IgD-negative memory B cell (primary cell): ENCODE measurements at regions not wholly inside any gene's neighbourhood (a gene's known extent, or its start where the extent isn't known, plus 50 kb on each side); places are given as distances from the start of the nearest gene placed in this dataset.
"Not testable (repeated sequence)": the region's sequence is repeated elsewhere in the genome, so short reads cannot be mapped to it uniquely, and the experiment has no call there.

Experiments used
- H3K27ac Mint-ChIP-seq, 3 donors: one replicate each; pipeline ENCODE4 v1.8.0; 2020 to 2022; ENCODE audit warnings: mild to moderate bottlenecking in 3 of 3, mixed read lengths in 3 of 3, moderate library complexity in 1 of 3
- H3K27me3 Mint-ChIP-seq: one replicate; pipeline ENCODE4 v1.8.0; 2021; ENCODE audit warnings: mixed read lengths
- H3K36me3 Mint-ChIP-seq: one replicate; pipeline ENCODE4 v1.8.0; 2020; ENCODE audit warnings: mild to moderate bottlenecking, mixed read lengths
- H3K4me1 Mint-ChIP-seq, 3 donors: one replicate each; pipeline ENCODE4 v1.8.0; 2020 to 2022; ENCODE audit warnings: mixed read lengths in 3 of 3, mild to moderate bottlenecking in 1 of 3
- H3K4me3 Mint-ChIP-seq, 4 donors: one replicate each; pipeline ENCODE4 v1.8.0; 2020 to 2022; ENCODE audit warnings: mild to moderate bottlenecking in 4 of 4, mixed read lengths in 4 of 4, moderate library complexity in 3 of 4
- H3K9me3 Mint-ChIP-seq, 3 donors: one replicate each; pipeline ENCODE4 v1.8.0; 2020 to 2021; ENCODE audit warnings: mixed read lengths in 3 of 3, mild to moderate bottlenecking in 1 of 3

GRCh38 chr11:98069147-98069546, 951.6 kb upstream of the CNTN5 start:
- H3K4me1 Mint-ChIP-seq, H3K27me3 Mint-ChIP-seq: not testable (repeated sequence)

GRCh38 chr11:98069861-98070260, 950.9 kb upstream of the CNTN5 start:
- peaks cover 0 to 1% (median 0%) of the 10 kb centered on the region in 3 donors for H3K4me1 Mint-ChIP-seq
- no peak overlapping the region for H3K4me3 Mint-ChIP-seq
- no peaks in the 10 kb centered on the region for H3K27me3 Mint-ChIP-seq
- H3K36me3 Mint-ChIP-seq, result no peaks in the 10 kb centered on the region
- no peak overlapping the region for H3K27ac Mint-ChIP-seq
- H3K9me3 Mint-ChIP-seq, result peaks cover 0 to 2% (median 2%) of the 10 kb centered on the region in 3 donors

More at GRCh38 chr11:98069147-98069546, 951.6 kb upstream of the CNTN5 start:
- not testable (repeated sequence) for H3K36me3 Mint-ChIP-seq, H3K9me3 Mint-ChIP-seq, H3K4me3 Mint-ChIP-seq
- peak overlapping the region in 1 of 3 donors; percentile 76 for H3K27ac Mint-ChIP-seq

- H3K27ac Mint-ChIP-seq, result no peak overlapping the region
Measured at GRCh38 chr11:98090861-98091505, 929.8 kb upstream of the CNTN5 start.

GRCh38 chr11:98099371-98099770, 921.4 kb upstream of the CNTN5 start:
- no peaks in the 10 kb centered on the region for H3K4me1 Mint-ChIP-seq
- no peak overlapping the region for H3K27ac Mint-ChIP-seq
- peaks cover 0 to 7% (median 4%) of the 10 kb centered on the region in 3 donors for H3K9me3 Mint-ChIP-seq
- H3K36me3 Mint-ChIP-seq, result no peaks in the 10 kb centered on the region
- H3K27me3 Mint-ChIP-seq, result no peaks in the 10 kb centered on the region
- no peak overlapping the region for H3K4me3 Mint-ChIP-seq

More at GRCh38 chr11:98090861-98091505, 929.8 kb upstream of the CNTN5 start:
- Mint-ChIP-seq H3K36me3 (peaks cover 2% of the 10 kb centered on the region), H3K27me3 (no peaks in the 10 kb centered on the region), H3K4me3 (no peak overlapping the region), H3K4me1 (peaks cover 0 to 4% (median 0%) of the 10 kb centered on the region in 3 donors), H3K9me3 (peaks cover 4 to 13% (median 4%) of the 10 kb centered on the region in 3 donors)

GRCh38 chr11:98100689-98101088, 920.1 kb upstream of the CNTN5 start:
- Mint-ChIP-seq H3K4me1 (no peaks in the 10 kb centered on the region), H3K36me3 (no peaks in the 10 kb centered on the region), H3K4me3 (no peak overlapping the region), H3K27ac (no peak overlapping the region), H3K9me3 (peaks cover 0 to 3% (median 2%) of the 10 kb centered on the region in 3 donors), H3K27me3 (no peaks in the 10 kb centered on the region)

GRCh38 chr11:98101329-98101728, 919.4 kb upstream of the CNTN5 start:
- Mint-ChIP-seq H3K27ac (no peak overlapping the region), H3K4me1 (no peaks in the 10 kb centered on the region), H3K9me3 (peaks cover 0 to 3% (median 2%) of the 10 kb centered on the region in 3 donors), H3K36me3 (no peaks in the 10 kb centered on the region), H3K4me3 (peak overlapping the region in 1 of 4 donors; percentile 13), H3K27me3 (no peaks in the 10 kb centered on the region)

GRCh38 chr11:98104249-98104648, 916.5 kb upstream of the CNTN5 start:
- Mint-ChIP-seq H3K4me1 (no peaks in the 10 kb centered on the region), H3K27me3 (no peaks in the 10 kb centered on the region), H3K9me3 (peaks cover 0 to 3% (median 2%) of the 10 kb centered on the region in 3 donors), H3K27ac (no peak overlapping the region), H3K4me3 (no peak overlapping the region), H3K36me3 (no peaks in the 10 kb centered on the region)

- Mint-ChIP-seq H3K9me3 (no peaks in the 10 kb centered on the region), H3K27ac (no peak overlapping the region), H3K27me3 (no peaks in the 10 kb centered on the region), H3K36me3 (no peaks in the 10 kb centered on the region), H3K4me1 (no peaks in the 10 kb centered on the region), H3K4me3 (no peak overlapping the region)
Measured at GRCh38 chr11:98107736-98108135, 913.0 kb upstream of the CNTN5 start.

GRCh38 chr11:98110030-98110429, 910.7 kb upstream of the CNTN5 start:
- no peaks in the 10 kb centered on the region for H3K27me3 Mint-ChIP-seq
- H3K4me3 Mint-ChIP-seq, result no peak overlapping the region
- no peak overlapping the region for H3K27ac Mint-ChIP-seq
- peaks cover 0 to 1% (median 0%) of the 10 kb centered on the region in 3 donors for H3K9me3 Mint-ChIP-seq
- no peaks in the 10 kb centered on the region for H3K36me3 Mint-ChIP-seq
- H3K4me1 Mint-ChIP-seq, result no peaks in the 10 kb centered on the region

- Mint-ChIP-seq H3K36me3 (no peaks in the 10 kb centered on the region), H3K4me3 (no peak overlapping the region), H3K9me3 (peaks cover 3 to 12% (median 5%) of the 10 kb centered on the region in 3 donors), H3K27me3 (no peaks in the 10 kb centered on the region), H3K27ac (no peak overlapping the region), H3K4me1 (no peaks in the 10 kb centered on the region)
Measured at GRCh38 chr11:98115873-98116272, 904.9 kb upstream of the CNTN5 start.

- Mint-ChIP-seq H3K36me3 (peaks cover 4% of the 10 kb centered on the region), H3K27me3 (no peaks in the 10 kb centered on the region), H3K27ac (no peak overlapping the region), H3K9me3 (peaks cover 1 to 11% (median 2%) of the 10 kb centered on the region in 3 donors), H3K4me1 (no peaks in the 10 kb centered on the region), H3K4me3 (no peak overlapping the region)
Measured at GRCh38 chr11:98130117-98130625, 890.6 kb upstream of the CNTN5 start.

- Mint-ChIP-seq H3K36me3 (peaks cover 3% of the 10 kb centered on the region), H3K4me1 (no peaks in the 10 kb centered on the region), H3K4me3 (no peak overlapping the region), H3K9me3 (peaks cover 3 to 10% (median 5%) of the 10 kb centered on the region in 3 donors), H3K27ac (no peak overlapping the region), H3K27me3 (no peaks in the 10 kb centered on the region)
Measured at GRCh38 chr11:98136357-98136756, 884.4 kb upstream of the CNTN5 start.

- H3K36me3 Mint-ChIP-seq, result peaks cover 3% of the 10 kb centered on the region
- no peaks in the 10 kb centered on the region for H3K27me3 Mint-ChIP-seq
- no peak overlapping the region for H3K27ac Mint-ChIP-seq
- H3K4me1 Mint-ChIP-seq, result no peaks in the 10 kb centered on the region
- H3K9me3 Mint-ChIP-seq, result peaks cover 3 to 17% (median 5%) of the 10 kb centered on the region in 3 donors
- H3K4me3 Mint-ChIP-seq, result no peak overlapping the region
Measured at GRCh38 chr11:98137437-98137836, 883.3 kb upstream of the CNTN5 start.

GRCh38 chr11:98143661-98144060, 877.1 kb upstream of the CNTN5 start:
- Mint-ChIP-seq H3K27ac (no peak overlapping the region), H3K36me3 (peaks cover 1% of the 10 kb centered on the region), H3K4me1 (no peaks in the 10 kb centered on the region), H3K9me3 (peaks cover 5 to 24% (median 11%) of the 10 kb centered on the region in 3 donors), H3K4me3 (no peak overlapping the region), H3K27me3 (no peaks in the 10 kb centered on the region)

- peaks cover 9 to 16% (median 13%) of the 10 kb centered on the region in 3 donors for H3K9me3 Mint-ChIP-seq
- no peaks in the 10 kb centered on the region for H3K4me1 Mint-ChIP-seq
- H3K4me3 Mint-ChIP-seq, result no peak overlapping the region
- no peaks in the 10 kb centered on the region for H3K36me3 Mint-ChIP-seq
- no peak overlapping the region for H3K27ac Mint-ChIP-seq
- H3K27me3 Mint-ChIP-seq, result no peaks in the 10 kb centered on the region
Measured at GRCh38 chr11:98153752-98154151, 867.0 kb upstream of the CNTN5 start.

- H3K27me3 Mint-ChIP-seq, result no peaks in the 10 kb centered on the region
- no peak overlapping the region for H3K4me3 Mint-ChIP-seq
- H3K9me3 Mint-ChIP-seq, result peaks cover 10 to 16% (median 15%) of the 10 kb centered on the region in 3 donors
- H3K4me1 Mint-ChIP-seq, result no peaks in the 10 kb centered on the region
- H3K27ac Mint-ChIP-seq, result no peak overlapping the region
- H3K36me3 Mint-ChIP-seq, result no peaks in the 10 kb centered on the region
Measured at GRCh38 chr11:98155696-98156095, 865.1 kb upstream of the CNTN5 start.
